Erythroblast (primary cell): ENCODE measurements at regions not wholly inside any gene's neighbourhood (a gene's known extent, or its start where the extent isn't known, plus 50 kb on each side); places are given as distances from the start of the nearest gene placed in this dataset.

Experiments
- GATA1 ChIP-seq: IDR thresholded peaks from 2 replicates; pipeline ENCODE4 v1.6.1; 2011; ENCODE audit warnings: low read depth, mild to moderate bottlenecking, control low read depth, low read length, moderate library complexity
- POLR2A ChIP-seq: IDR thresholded peaks from 2 replicates; pipeline ENCODE4 v1.6.1; 2011; ENCODE audit warnings: mild to moderate bottlenecking, low read length

DNA sequence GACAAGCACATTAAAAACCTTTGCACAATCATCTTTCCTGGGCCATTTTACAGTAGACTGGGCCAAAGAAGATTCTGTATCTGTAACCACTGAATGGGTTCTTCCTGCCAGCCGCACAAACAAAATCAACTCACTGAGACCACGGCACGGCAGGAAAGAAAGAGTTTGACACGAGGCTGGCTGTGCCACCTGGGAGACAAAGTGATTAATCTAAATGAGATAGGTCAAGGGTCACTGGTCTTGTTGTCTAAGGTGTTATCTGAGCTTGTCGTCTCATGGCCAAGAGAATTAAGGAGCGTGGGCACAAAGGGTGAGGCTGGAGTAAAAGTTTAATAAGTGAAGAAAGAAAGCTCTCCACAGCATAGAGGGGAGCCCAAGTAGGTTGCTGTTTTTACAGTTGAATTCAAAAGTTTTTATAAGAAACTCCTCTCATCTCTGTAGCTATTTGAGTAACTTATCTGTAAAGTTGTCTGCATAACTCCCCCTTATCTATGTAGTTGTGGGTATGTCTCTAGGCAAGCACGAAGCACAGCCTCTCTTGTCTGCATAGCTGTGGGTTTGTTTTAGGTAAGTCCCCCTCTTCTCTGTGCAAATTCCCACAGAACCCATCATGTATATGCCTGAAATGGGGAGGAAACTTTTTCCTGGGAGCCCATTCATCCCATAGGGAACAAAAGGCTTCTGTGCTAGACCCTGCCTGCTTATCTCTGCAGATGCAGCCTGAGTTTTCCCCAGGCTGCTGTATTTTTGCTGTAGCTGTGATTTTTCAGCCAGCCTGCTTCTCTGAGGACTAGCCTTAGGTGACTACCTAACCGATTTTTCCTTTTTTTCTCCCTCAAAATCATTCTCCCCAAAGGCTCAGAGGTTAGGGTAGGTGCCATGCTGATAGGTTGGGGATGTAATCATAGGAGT lies 1314.6 kb upstream of the TMEM132C start:
- no peak for TF ChIP-seq POLR2A
- TF ChIP-seq GATA1 = no peak
